ENCODE measurements at regions not wholly inside any gene's neighbourhood (a gene's known extent, or its start where the extent isn't known, plus 50 kb on each side); places are given as distances from the start of the nearest gene placed in this dataset.
"Not testable (repeated sequence)": the region's sequence is repeated elsewhere in the genome, so short reads cannot be mapped to it uniquely, and the experiment has no call there.

DNA sequence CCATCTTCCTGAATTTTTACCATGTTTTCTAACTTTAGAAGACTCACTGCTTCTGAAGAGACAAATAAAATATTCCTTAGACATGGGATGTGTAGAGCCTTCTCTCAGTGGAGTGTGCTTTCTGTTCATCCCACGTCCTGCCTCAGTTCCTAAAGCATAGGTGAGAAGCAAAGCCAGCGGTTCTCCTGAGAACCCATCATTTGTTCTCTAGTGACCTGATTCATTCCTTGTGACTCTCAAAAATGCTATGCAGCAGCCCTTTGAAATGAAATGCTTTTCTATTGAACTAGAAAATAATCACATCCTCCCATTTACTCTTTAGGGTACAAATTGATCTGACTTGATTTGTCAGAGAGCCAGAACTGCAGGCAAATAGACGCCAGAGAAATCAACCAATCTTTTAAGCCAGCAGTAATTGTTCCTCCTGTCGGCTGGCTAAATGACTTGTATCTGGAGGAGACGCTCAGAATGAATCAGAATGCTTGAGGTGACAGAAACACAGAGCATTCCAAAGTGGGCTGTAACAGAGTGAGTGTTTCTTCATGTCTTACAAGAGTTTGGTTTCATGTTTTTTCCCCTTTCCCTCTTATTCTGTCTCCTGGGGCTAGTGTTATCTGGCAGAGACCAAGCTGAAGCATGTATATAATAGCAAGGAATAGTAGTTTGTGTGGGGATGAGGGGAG lies 81.3 kb upstream of the TMEM178A start:
- DNase-seq, result no peak

- DNase-seq, result not testable (repeated sequence)
These were observed 80.2 kb upstream of the TMEM178A start for GRCh38 chr2:39585531-39585930.

DNA sequence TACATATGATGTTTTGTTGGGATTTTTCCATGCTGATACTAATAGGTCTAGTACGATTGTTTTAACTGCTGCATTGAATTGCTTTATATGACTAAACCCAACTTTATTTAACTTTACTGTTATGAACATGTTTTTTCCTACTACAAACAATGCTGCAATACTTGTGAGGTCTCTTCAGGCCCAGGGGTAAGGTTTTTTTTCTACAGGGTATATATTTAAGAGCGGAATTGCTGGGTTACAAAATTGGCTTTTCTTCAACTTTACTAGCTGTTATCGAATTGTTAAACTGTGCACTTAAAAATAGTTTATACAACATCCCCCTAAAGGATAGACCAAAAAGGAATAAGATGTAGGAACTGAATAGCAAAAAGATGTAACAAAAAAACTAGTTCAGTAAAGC lies 78.5 kb upstream of the TMEM178A start:
- DNase-seq, result no peak

DNA sequence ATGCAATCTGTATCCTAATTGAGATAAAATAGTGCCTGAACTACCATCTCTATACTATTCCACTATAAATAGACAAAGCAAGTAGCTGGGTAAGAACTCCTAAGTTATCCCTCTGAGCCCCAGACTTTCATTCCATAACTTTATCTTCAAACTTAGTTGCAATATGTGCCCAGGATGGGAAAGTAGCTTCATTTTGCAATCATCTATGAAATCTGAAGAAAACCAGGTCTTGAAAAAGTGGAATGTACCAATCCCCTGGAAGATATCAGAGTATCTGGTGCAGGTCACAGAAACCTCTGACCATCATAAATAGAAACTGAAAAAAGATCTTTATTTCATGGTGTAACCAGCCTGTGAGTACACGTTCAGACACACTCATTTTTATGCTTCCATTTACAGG lies 78.1 kb upstream of the TMEM178A start:
- no peak for DNase-seq

- peak; percentile 58 for DNase-seq
These were observed 72.0 kb upstream of the TMEM178A start for GRCh38 chr2:39593439-39594393.

DNA sequence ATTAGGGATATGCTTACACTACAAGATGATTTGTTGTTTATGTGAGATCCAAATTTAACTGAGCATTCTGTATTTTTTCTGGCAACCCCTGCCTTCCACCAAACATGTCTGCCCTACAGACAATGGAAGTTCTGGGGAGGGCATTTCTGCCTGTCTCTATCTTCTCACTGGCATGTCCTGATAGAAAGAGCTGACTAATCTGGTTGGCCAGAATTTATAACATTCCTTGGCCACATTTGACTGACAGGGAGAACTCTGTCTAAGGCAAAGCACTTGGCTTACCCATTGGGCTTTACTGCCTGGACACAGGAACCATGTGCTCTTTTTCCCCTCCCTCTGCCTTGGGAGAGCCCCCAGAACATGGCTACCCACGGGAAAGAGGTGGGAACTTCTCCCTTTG lies 70.6 kb upstream of the TMEM178A start:
- no peak for DNase-seq

- DNase-seq, result no peak
These were observed 68.4 kb upstream of the TMEM178A start for GRCh38 chr2:39597314-39597713.

- DNase-seq, result no peak
These were observed 63.1 kb upstream of the TMEM178A start for GRCh38 chr2:39602616-39603015.

GRCh38 chr2:39603436-39603835 lies 62.3 kb upstream of the TMEM178A start:
- peak; percentile 45 for DNase-seq

DNA sequence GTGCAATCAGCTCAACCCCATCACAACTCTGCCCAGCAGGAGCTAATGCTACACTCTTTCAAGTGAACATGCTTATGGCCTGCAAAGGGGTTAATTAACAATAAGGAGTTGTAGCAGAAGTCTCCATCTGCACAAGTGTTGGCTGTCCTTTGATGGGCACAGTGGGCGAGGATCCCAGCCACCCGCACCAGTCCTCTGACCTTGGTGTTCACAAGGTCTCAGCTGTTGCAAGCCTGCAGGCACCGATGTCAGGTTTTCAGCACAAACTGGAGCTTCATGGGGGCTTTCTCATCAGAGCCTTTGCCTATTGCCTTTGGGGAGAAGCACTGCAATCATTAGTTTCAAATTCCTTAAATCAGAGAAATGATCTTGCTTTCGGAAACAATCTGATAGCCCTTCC lies 60.9 kb upstream of the TMEM178A start:
- no peak for DNase-seq

GRCh38 chr2:39606585-39606984 lies 59.1 kb upstream of the TMEM178A start:
- DNase-seq, result no peak

DNA sequence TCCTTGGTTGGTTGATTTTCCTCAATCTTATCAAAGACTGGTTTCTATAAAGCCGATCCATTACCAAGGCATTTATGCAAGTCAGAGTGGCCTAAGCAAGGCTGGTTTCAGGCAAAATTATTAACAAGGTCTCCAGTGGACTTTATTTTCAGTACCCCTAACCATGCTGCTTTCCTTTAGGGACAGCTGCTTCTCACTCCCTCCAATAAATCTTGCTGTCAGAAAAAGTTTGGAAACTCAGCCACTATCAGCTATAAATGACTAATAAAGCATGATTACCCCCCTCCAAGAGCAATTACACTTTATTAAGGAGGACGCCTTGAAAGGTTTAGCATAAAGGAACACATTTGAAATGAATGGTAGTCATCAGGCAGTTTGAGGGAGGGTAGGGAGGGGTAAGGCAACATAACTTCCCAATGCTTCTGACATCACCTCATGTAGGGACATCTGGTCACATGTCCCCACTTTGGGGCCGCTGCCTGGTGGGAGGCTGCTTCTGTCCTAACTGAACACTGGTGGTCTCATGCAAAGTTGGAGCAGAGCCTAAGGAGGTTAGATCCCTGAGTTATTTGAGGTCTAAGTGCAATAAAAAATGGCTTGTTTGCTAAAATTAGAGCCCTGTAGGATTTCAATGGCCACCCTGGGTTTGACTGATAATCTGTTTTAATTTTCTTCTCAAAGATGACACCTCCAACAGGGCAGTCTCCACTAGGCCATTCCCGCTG lies 58.0 kb upstream of the TMEM178A start:
- no peak for DNase-seq

GRCh38 chr2:39608263-39608575 lies 57.5 kb upstream of the TMEM178A start:
- no peak for DNase-seq

DNA sequence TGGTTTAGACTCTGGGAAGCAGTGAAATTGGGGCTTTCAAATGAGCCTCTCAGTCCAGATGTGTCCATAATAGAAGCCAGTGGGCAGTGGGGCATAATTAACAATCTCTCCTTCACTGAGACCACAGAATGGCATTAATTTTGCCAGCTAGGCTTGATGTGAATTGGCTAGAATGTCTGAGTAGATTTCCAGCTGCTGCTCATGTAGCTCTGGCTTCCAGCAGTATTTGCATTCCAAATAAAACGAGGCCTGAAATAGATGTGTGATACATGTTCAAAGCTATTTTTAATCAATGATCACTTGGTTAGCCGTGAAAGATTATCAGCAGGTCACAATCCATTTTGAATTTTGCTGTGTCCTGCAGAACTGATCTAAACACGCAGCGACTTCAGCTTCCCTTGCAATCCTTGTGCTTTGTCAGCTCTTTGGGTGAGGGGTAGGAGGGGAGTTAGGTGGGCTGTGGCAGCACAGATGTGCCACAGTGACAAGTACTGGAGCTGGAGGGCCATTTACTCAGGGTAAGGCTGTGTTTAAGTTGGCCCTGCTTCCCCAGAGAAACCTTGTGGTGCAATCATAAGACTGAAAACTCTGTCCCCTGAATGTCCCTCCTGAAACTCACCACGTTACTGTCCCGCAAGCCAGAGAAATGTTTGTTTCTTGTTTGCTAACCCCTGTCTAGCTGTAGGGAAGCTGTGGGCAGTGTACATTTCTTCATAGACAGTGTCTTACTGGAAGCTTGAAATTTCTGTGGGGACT lies 56.9 kb upstream of the TMEM178A start:
- peak; percentile 82 for DNase-seq

DNA sequence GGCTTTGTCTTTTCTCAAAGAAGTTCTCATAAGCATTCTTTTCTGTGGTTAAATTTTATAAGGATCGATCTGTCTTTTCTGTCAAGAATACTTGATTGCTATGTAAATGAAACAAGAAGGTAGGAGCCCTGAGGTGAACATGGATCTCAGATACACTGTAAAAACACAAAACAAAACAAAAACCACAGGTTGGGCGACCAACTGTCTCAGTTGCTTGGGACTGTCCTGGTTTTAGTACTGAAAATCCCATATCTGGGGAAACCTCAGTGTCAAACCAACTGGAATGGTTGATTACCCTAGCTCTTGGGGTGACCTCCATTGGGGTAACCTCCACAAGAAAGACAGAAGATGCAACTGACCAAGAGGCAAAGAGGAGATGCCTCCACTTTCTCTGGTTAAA lies 55.8 kb upstream of the TMEM178A start:
- no peak for DNase-seq

DNA sequence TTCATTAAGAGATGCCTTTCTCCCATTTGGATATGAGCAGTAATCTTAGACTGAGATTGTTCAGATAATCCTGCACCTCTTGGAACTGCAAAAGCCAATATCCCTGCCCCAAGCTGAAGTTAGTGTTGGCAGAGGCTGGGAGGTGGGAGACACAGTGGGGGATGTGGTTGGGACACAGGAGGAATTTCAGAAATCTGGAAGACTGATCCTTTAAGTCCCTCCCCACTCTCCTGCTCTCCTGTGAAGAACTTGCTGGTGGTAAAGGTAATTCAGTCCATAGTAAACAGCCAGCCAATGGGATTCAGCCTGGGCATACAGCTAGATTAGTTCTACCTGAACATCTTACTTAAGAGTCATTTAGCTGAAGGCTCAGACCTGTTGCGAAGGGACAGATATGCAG lies 50.0 kb upstream of the TMEM178A start:
- DNase-seq, result no peak

Data from MV-4-11 (cell line).